ENCODE measurements at regions not wholly inside any gene's neighbourhood (a gene's known extent, or its start where the extent isn't known, plus 50 kb on each side); places are given as distances from the start of the nearest gene placed in this dataset.

DNA sequence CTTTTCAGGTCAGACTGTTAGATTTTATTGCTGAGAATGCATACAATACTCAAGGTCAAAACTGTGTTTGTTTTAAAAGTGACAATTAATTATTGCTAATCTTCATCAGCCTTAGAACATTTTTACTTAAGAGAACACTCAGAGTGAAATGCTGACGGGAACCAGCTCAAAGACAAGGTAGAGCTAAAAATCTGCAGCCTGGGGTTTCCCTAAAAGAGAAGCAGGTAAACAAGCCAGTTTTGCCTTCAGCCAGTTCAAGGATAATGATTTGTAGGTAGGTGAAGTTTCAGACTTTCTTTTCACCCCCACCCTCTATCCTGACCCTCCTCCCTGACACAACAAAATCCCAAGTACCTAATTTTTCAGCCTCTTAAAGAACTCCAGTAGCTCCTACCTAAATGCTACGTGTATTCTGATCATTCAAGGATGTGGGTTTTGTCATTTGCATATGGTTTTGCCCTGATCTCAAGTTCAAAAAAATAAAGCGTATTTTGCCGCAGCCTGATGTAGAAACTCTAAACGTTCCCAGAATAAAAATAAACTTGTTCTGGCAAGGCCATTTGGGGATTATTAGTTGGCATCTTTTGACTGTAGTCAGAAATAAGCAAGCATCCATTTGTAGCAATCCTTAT is 407.2 kb downstream of the EFNA5 start:
- DNase-seq (ENCODE audit: low spot score): no peak

DNA sequence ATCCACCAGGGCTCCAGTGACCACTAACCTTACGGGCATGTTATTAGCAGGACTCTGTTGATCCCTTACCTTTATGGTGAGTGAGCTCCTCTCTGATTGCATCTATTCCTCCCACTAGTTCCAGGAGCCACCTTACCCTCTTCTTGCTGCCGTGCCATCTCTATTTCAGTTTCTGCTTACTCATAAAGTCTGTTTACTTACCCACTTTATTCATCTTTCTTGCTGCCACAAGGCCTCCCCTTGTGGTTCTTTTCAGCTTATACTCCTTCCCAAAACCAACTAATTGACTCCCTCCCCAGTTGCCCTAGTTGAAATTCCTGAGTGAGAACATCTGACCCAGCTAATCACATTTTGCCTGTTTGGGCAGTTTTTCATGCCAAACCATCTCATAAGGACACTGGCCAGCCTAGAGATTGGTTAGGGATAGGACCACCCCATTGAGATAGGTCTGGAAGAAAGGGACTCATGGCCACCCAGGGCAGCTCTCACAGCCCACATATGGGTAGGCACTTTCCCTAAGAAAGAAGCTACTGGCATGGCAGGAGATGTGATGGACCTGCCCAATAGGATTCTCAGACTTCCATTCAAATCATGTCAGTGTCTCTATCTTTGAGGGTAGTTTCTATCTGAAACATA is 412.7 kb downstream of the EFNA5 start:
- DNase-seq (ENCODE audit: low spot score): no peak

GRCh38 chr5:107254902-107255234 is 415.9 kb downstream of the EFNA5 start:
- DNase-seq (ENCODE audit: low spot score): no peak

DNA sequence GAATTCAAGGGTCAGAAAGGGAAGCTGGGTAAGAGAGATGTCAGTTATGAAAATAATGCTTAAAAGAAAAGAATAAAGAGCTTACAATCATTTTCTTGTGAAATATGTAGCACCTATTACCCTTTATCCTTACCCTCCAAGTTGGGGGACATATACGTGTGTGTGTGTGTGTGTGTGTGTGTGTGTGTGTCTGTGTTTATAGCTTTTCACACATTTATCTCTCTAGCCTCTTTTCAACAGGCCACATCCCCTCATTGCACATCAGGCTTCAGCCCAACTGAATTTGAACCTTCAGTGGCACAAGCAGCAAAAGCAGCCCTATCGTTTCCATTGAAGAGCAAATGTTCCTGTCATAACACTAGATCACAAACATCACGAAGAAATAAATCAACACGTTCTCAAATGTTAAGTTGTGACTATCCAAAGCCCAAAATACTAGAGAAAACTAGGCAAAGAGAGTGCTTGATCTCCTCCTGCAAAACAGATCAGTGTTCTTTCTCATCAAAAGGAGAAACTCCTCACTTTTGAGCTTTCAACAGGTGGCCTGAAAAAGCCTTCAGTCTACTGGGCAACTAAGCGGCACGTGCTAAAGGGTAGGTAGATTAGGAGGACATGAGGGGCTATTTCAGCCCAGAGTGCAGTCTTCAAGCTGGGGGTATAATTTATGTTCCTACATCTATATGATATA is 416.4 kb downstream of the EFNA5 start:
- no peak for DNase-seq (ENCODE audit: low spot score)

GRCh38 chr5:107253246-107253645 is 417.5 kb downstream of the EFNA5 start:
- no peak for DNase-seq (ENCODE audit: low spot score)

DNA sequence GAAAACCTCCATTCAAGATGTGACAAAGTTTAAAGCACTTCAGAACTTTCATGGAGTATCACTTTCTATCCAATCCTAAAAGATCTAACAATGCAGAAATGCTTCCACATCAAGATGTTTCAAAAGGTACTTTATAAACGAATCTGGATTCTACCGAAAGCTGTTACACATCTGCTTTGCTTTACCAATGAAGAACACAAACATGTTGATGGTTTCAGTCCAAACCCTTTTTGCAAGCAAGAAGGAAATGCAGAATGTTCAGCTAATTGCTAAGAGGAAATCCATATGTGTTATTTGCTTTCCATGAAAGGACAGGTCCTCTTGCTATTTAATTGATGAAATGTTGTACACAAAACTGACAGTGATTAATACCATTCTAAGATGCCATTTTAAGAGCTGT is 419.6 kb downstream of the EFNA5 start:
- no peak for DNase-seq (ENCODE audit: low spot score)

- DNase-seq (ENCODE audit: low spot score): peak; percentile 57
Observed at GRCh38 chr5:107248066-107248695, 422.6 kb downstream of the EFNA5 start.

DNA sequence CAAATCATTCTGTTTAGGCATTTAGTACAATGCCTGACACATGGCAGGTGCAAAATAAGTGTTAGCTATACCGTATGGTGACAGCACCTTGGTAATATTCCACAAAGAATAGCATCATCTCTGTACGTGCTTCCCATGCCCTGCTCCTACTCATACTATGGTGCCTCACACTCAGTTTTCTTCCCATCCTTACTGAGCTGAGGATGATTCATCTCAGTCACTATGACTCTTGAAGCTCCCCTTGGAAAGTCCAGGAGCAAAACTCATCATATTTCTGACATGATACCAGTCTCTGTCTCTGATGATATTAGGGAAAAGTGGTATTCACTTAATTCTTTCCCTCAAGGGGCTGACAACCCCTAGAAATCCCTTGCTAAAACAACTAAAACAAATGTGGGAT is 423.3 kb downstream of the EFNA5 start:
- no peak for DNase-seq (ENCODE audit: low spot score)

- no peak for DNase-seq (ENCODE audit: low spot score)
Observed at GRCh38 chr5:107243220-107243579, 427.5 kb downstream of the EFNA5 start.

DNA sequence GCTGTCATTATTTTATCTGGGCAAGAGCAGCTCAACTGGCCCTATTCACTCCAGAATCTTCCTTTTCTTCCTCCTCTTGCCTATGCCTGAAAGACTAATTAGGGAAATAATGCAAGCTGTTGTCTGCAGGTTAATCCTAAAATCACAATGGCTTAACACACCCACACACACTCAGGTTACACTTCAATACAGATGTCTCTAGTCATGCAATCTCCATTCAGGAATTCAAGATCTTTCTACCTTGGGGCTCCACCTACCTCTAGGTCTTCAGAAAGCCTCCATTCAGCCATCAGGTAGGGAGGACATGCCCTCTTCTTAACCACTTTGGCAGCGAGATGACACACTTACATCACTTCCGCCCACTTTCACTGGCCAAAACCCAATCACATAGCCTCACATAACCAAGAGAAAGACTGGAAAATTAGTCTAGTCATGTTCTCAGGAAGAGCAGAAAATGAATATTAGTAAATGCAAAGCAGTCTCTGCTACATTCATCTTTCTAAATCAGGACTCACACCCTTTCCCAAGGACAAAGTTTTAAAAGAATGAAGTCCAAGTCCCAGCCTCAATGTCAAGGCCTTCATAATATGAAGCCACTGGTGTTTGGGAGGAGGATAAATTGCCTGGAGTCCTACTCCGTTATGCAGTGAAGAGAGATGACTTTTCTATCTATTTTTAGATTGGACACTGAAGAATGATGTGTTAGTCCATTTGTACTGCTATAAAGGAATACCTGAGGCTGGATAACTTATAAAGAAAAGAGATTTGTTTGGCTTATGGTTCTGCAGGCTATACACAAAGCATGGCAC is 428.1 kb downstream of the EFNA5 start:
- DNase-seq (ENCODE audit: low spot score): no peak

GRCh38 chr5:107241841-107242240 is 428.9 kb downstream of the EFNA5 start:
- no peak for DNase-seq (ENCODE audit: low spot score)

DNA sequence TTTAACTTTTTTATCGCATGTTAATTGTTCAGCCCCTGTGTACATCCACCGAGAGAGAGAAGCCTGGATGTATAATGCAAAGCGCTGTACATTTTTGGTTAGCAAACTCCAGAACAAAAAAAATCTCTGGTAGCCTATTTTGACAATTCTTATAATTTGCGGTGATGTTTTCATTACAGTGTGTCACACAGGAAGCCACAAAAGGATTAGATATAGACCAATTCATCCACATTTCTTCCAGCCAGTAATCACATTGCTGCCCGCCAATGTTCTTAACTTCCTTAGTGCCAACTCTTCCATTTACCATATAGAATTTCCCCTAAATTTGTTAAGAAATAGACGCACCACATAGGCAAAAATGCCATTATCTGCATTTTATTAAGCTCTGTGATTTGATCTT is 435.6 kb downstream of the EFNA5 start:
- no peak for DNase-seq (ENCODE audit: low spot score)

DNA sequence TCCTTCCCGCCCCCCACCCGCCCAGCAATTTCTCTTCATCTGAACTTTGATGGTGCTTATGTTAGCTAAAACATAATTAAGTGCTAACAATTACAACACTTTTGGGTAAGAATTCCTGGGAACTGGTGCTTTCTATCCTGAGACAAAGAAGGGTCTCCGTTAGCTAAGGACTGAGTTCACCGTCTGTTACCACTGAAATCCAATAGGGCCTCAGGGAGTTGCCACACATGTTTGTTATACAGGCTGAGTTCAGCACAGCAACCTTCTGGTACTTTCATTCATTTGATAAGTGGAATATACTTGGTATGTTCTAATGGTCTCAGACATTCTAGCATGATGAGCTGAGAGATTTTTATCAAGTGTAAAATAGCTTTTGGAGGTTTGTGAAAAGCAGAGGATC is 437.9 kb downstream of the EFNA5 start:
- no peak for DNase-seq (ENCODE audit: low spot score)

DNA sequence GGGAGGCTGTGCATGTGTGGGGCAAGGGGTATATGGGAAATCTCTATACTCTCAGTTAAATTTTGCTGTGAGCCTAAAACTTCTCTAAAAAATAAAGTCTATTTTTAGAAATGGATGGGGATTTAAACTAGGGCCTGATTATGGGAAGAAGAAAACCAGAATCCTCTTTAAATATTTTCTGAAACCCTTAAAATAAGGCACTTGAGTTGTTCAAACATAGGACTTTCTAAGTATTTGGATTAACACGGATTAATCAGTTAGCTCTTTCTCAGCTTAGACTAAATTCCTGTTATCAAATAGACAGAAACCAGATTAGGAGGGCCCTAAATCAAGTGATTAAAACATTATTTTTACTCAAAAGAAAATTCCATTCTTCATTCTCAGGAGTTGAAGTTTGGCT is 438.4 kb downstream of the EFNA5 start:
- DNase-seq (ENCODE audit: low spot score): no peak

GRCh38 chr5:107231191-107231590 is 439.5 kb downstream of the EFNA5 start:
- no peak for DNase-seq (ENCODE audit: low spot score)

DNA sequence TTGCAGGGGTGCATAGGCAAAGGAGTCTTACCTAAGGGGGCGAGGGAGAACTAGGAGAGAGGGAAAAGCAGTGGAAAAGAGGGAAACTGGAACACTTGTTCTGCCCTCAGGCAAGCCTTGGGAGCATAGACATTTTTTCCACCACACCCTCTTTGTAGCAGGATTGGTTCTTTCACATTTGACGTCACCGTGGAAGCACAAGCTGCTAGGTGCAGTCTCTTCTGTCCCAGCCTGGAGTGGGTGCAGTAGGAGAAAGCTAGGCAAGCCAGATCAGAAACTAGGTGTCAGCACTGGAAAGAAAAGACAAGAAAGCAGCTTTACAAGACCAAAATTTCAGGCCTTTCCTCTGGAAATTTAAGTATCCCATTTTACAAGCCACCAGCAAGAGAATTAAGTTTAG is 440.4 kb downstream of the EFNA5 start:
- DNase-seq (ENCODE audit: low spot score): no peak

- no peak for DNase-seq (ENCODE audit: low spot score)
Observed at GRCh38 chr5:107228226-107228625, 442.5 kb downstream of the EFNA5 start.

- no peak for DNase-seq (ENCODE audit: low spot score)
Observed at GRCh38 chr5:107224272-107224671, 446.5 kb downstream of the EFNA5 start.

DNA sequence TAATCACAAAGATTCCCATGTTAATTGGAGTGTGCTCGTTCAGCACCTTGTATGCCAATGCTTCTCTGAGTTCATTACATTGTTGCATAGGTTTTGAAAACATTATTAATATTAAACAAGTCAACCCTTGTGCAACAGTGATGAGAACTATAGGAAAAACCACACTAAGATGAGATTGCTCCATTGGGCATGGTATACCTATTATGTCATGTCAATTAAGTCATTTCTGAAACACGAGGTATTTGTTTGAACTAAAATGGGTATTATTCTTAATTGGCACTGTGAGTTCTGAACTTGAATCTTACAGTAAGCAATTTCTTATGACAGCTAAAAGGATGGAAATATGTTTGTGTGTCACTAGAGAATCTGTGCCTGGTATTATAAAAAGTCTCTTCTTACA is 447.7 kb downstream of the EFNA5 start:
- no peak for DNase-seq (ENCODE audit: low spot score)

DNA sequence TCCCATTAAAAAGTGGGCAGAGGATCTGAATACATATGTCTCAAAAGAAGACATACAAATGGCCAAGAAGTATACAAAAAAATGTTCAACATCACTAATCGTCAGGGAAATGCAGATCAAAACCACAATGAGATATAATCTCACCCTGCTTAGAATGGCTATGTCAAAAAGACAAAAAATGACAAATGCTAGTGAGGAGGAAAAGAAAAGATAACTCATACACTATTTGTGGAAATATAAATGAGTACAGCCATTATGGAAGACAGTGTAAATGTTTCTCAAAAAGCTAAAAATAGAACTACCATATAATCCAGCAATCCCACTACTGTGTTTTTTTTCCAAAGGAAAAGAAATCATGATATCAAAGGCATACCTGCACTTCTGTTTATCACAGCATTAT is 450.7 kb downstream of the EFNA5 start:
- DNase-seq (ENCODE audit: low spot score): no peak

DNA sequence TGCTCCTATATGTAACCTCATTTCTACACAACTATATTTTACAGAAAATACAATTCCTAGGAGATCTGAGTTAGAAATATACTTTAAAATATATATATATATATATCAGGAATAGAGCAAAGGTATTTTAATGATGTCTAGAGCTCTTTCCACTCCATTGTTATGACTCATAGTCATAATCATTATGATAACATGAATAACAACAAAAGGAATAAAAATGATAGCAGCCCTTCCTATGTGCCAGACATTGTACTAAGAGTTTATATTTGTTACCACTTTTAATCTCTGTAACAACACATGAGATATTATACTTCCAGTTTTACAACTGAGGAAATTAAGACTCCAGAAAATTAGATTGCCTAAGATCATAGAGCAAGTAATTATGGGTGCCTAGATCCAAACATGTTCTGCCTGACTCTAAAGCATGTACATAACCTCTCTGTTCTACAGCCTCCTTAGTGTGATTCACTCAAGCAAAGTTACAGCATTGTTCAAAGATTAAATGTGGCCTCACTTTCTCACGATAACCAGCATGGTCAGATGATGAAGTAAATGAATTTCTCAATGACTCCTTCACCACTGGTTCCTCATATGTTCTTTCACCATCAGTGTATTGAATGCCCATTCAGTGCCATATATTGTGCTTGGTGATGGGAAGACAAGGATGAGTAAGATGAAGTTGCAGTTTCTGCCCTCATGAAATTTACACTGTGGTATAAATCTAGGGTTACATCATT is 452.1 kb downstream of the EFNA5 start:
- DNase-seq (ENCODE audit: low spot score): no peak

GRCh38 chr5:107217721-107218130 is 453.0 kb downstream of the EFNA5 start:
- no peak for DNase-seq (ENCODE audit: low spot score)
